Panc1 (cell line): ENCODE measurements at regions not wholly inside any gene's neighbourhood (a gene's known extent, or its start where the extent isn't known, plus 50 kb on each side); places are given as distances from the start of the nearest gene placed in this dataset.

Experiments
- ATAC-seq: fragments of 200-7000 bp; cut with Tn5 transposase; 2 replicates; pipeline ENCODE4 v1.9.1; 2020; ENCODE audit warnings: mild to moderate bottlenecking, moderate library complexity
- BruUV-seq: library from RNA; stranded (reverse); fragments of 400-500 nt; replicated peaks from 2 replicates; lab custom pipeline; 2021; lab: Mats Ljungman, UMichigan
- CTCF ChIA-PET: fragments of 300-600 bp; sonication (Branson Sonifier 250); formaldehyde crosslinking; loops from one replicate; lab custom pipeline; 2022; ENCODE audit warnings: antibody characterized with exemption; lab: Charles Lee
- POLR2A ChIA-PET: fragments of 300-600 bp; sonication (Branson Sonifier 250); formaldehyde crosslinking; loops from one replicate; lab custom pipeline; 2022; ENCODE audit warnings: antibody characterized with exemption; lab: Charles Lee
- DNase-seq: peaks from one replicate; pipeline ENCODE4 v3.0.0-alpha.2; 2010; ENCODE audit warnings: low read depth, low spot score
- H3K27ac ChIP-seq: 2 replicates; pipeline ENCODE4 v1.5.1; 2011; ENCODE audit warnings: mild to moderate bottlenecking, low read length, inconsistent platforms
- H3K27me3 ChIP-seq: fragments of 200-500 bp; sonication (Bioruptor generic); 2 replicates; pipeline ENCODE4 v1.6.0; 2014; ENCODE audit warnings: low read length, inconsistent platforms; ENCODE audit not compliant: control insufficient read depth, insufficient read depth
- H3K36me3 ChIP-seq: fragments of 200-500 bp; sonication (Bioruptor generic); 2 replicates; pipeline ENCODE4 v1.5.1; 2014; ENCODE audit warnings: inconsistent platforms, mild to moderate bottlenecking, low read length, moderate library complexity; ENCODE audit not compliant: control insufficient read depth, insufficient read depth
- H3K4me1 ChIP-seq: 2 replicates; pipeline ENCODE4 v1.5.1; 2011; ENCODE audit warnings: inconsistent platforms, mild to moderate bottlenecking, low read length, moderate library complexity; ENCODE audit not compliant: control insufficient read depth, insufficient read depth
- H3K4me3 ChIP-seq, 2 experiments: 2 replicates each; pipeline ENCODE4 v1.5.1; 2011 to 2012; ENCODE audit warnings: low read depth in 2 of 2, low read length in 2 of 2, mild to moderate bottlenecking in 2 of 2, inconsistent platforms in 1 of 2, moderate library complexity in 1 of 2
- H3K9me3 ChIP-seq: fragments of 200-500 bp; sonication (Bioruptor generic); 2 replicates; pipeline ENCODE4 v1.5.1; 2014; ENCODE audit warnings: low read depth, mild to moderate bottlenecking, inconsistent platforms, low read length, moderate library complexity; ENCODE audit not compliant: control insufficient read depth, insufficient read depth
- POLR2AphosphoS5 ChIP-seq: IDR thresholded peaks from 2 replicates; pipeline ENCODE4 v1.6.1; 2012; ENCODE audit warnings: mild to moderate bottlenecking, low read depth, low read length, moderate library complexity
- SIN3A ChIP-seq: IDR thresholded peaks from 2 replicates; pipeline ENCODE4 v1.6.1; 2012; ENCODE audit warnings: low read depth, mild to moderate bottlenecking, low read length, moderate library complexity, borderline replicate concordance; ENCODE audit not compliant: insufficient read depth
- TCF7L2 ChIP-seq: IDR thresholded peaks from 2 replicates; pipeline ENCODE4 v1.6.1; 2011; ENCODE audit warnings: mild to moderate bottlenecking, low read depth, low read length, inconsistent platforms
- in situ Hi-C: cut with HindIII; loops from 2 replicates; pipeline ENCODE4 v1.10.0; 2016; ENCODE audit warnings: low sequenced_read_pairs, low pct_unique_long_range_greater_than_20kb
- intact Hi-C: fragments of 100-400 bp; cut with micrococcal nuclease; formaldehyde crosslinking; loops from one replicate; pipeline ENCODE4 v1.10.0; 2022; ENCODE audit not compliant: unreplicated experiment
- TF ChIP-seq, protein P1 (sequence below): fragments of 450-650 bp; IDR thresholded peaks from 2 replicates; pipeline ENCODE4 v1.5.1; 2017; ENCODE audit warnings: mild to moderate bottlenecking
- TF ChIP-seq, protein P2 (sequence below), 2 experiments: IDR thresholded peaks; 2 replicates each; pipeline ENCODE4 v1.6.1; 2011 to 2012; ENCODE audit warnings: low read depth in 2 of 2, control low read depth in 1 of 2, low read length in 1 of 2, mild to moderate bottlenecking in 1 of 2, moderate library complexity in 1 of 2; ENCODE audit not compliant: insufficient read depth in 1 of 2

DNA sequence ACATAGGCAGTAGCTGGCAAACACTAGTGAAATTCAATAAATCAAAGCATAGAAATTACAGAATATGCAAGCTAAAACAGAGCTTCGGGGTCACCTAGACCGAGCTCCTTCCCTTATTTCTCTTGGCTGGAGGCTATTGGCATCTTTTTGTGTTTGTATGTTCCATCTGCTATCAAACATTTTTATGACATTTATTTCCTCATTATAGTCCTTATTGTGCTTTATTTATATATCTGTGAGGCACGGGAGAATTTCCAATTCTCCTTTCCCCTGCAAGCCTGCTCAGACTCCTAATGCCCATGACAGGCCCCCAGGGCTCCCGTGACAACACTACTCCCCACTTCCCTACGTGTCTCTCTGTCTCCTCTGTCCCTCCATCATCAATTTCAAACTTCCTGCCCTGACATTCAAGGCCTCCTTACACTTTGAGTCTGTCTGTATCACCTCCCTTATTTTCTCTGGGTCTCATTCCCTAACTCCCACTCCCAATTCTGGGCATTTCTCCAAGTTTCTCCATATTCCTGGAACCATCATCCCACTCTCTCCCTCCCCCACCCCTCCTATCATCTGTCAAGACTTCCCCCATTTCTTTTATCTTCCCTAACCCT, 316.9 kb downstream of the OSR1 start:
- no TSS peak for BruUV-seq
- CTCF ChIA-PET = no interaction called here
- no peaks in the 10 kb centered on the region for H3K4me1 ChIP-seq
- intact Hi-C loops (no loop called here), in situ Hi-C loops (no loop called here)
- TF ChIP-seq SIN3A (no peak), POLR2AphosphoS5 (no peak), TCF7L2 (no peak)
- TF ChIP-seq, protein P1, sequence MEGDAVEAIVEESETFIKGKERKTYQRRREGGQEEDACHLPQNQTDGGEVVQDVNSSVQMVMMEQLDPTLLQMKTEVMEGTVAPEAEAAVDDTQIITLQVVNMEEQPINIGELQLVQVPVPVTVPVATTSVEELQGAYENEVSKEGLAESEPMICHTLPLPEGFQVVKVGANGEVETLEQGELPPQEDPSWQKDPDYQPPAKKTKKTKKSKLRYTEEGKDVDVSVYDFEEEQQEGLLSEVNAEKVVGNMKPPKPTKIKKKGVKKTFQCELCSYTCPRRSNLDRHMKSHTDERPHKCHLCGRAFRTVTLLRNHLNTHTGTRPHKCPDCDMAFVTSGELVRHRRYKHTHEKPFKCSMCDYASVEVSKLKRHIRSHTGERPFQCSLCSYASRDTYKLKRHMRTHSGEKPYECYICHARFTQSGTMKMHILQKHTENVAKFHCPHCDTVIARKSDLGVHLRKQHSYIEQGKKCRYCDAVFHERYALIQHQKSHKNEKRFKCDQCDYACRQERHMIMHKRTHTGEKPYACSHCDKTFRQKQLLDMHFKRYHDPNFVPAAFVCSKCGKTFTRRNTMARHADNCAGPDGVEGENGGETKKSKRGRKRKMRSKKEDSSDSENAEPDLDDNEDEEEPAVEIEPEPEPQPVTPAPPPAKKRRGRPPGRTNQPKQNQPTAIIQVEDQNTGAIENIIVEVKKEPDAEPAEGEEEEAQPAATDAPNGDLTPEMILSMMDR = no peak
- TF ChIP-seq, protein P2, sequence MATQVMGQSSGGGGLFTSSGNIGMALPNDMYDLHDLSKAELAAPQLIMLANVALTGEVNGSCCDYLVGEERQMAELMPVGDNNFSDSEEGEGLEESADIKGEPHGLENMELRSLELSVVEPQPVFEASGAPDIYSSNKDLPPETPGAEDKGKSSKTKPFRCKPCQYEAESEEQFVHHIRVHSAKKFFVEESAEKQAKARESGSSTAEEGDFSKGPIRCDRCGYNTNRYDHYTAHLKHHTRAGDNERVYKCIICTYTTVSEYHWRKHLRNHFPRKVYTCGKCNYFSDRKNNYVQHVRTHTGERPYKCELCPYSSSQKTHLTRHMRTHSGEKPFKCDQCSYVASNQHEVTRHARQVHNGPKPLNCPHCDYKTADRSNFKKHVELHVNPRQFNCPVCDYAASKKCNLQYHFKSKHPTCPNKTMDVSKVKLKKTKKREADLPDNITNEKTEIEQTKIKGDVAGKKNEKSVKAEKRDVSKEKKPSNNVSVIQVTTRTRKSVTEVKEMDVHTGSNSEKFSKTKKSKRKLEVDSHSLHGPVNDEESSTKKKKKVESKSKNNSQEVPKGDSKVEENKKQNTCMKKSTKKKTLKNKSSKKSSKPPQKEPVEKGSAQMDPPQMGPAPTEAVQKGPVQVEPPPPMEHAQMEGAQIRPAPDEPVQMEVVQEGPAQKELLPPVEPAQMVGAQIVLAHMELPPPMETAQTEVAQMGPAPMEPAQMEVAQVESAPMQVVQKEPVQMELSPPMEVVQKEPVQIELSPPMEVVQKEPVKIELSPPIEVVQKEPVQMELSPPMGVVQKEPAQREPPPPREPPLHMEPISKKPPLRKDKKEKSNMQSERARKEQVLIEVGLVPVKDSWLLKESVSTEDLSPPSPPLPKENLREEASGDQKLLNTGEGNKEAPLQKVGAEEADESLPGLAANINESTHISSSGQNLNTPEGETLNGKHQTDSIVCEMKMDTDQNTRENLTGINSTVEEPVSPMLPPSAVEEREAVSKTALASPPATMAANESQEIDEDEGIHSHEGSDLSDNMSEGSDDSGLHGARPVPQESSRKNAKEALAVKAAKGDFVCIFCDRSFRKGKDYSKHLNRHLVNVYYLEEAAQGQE (IDR thresholded peaks at IDR 0.05; ENCODE audit: insufficient read depth in 1 of 2, low read depth in 2 of 2, low read length in 1 of 2) = no peak
- DNase-seq (no peak), ATAC-seq (no peak)
- H3K36me3 ChIP-seq = no peaks in the 10 kb centered on the region
- POLR2A ChIA-PET = no interaction called here
- no peak overlapping the region for H3K27ac ChIP-seq
- H3K4me3 ChIP-seq = no peak overlapping the region
- no peaks in the 10 kb centered on the region for H3K9me3 ChIP-seq
- no peaks in the 10 kb centered on the region for H3K27me3 ChIP-seq

DNA sequence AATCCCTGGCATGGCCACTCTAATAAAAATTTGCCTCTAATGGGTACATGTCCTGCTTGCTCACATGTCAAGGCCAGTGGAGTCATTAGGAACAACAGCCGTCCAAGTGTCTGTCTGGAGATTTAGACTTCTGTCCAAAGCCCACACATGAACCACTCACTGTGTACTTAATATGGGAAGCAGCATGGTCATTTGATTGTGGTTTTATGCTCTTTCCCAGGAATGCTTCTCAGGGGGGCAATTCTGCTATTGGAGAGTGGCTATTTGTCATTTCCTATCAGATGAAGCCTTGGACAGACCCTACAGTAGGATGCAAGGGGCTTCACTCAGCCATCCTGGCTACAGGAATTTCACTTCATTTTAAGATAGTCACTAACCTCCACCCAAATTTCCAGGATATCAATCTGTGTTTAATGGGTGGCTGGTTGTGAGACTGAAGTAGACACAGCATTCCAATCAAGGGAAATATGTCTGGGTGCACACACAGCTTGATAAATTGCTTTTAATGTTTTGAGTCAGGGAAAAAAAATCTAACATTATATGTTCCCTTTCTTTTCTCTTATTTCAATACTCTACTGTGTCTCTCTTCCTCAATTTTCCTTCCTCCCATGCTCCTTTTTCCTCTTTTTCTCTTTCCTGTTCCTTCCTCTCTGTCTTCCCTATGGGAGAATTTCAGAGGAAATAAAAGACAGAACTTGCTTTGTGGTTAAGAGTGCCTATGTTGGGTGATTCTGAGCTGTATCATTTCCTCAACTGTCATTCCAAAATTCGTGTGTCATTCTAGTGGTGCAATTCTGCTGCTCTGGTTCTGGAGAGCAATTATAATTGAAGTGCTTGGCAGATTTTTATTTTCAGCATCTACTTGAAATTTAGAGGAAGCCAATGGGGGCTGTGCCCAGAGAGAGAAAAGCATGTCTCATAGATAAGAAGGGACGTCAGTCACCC, 320.1 kb downstream of the OSR1 start:
- TF ChIP-seq, protein P1 = no peak
- TF ChIP-seq, protein P2 (IDR thresholded peaks at IDR 0.05; ENCODE audit: insufficient read depth in 1 of 2, low read depth in 2 of 2, low read length in 1 of 2) = no peak
- TF ChIP-seq SIN3A = no peak
- TF ChIP-seq TCF7L2 = no peak
- TF ChIP-seq POLR2AphosphoS5 = no peak
- no peaks in the 10 kb centered on the region for H3K36me3 ChIP-seq
- H3K4me1 ChIP-seq = no peaks in the 10 kb centered on the region
- no TSS peak for BruUV-seq
- in situ Hi-C loops = no loop called here
- ATAC-seq = no peak
- H3K27me3 ChIP-seq = no peaks in the 10 kb centered on the region
- intact Hi-C loops = no loop called here
- POLR2A ChIA-PET = no interaction called here
- no peak for DNase-seq
- CTCF ChIA-PET = no interaction called here
- H3K4me3 ChIP-seq = no peak overlapping the region
- no peaks in the 10 kb centered on the region for H3K9me3 ChIP-seq
- no peak overlapping the region for H3K27ac ChIP-seq
